GM19452 (cell line): ENCODE measurements at regions not wholly inside any gene's neighbourhood (a gene's known extent, or its start where the extent isn't known, plus 50 kb on each side); places are given as distances from the start of the nearest gene placed in this dataset.
A peak's percentile ranks its signal among the peaks of the same experiment; 100 is the strongest.

Source experiments
- ATAC-seq: cut with Tn5 transposase; IDR thresholded peaks from one replicate; pipeline ENCODE4 v1.9.1; 2021; ENCODE audit not compliant: unreplicated experiment

- no peak for ATAC-seq
Measured at GRCh38 chr4:15130441-15130840, 128.2 kb downstream of the CPEB2 start.

GRCh38 chr4:15131551-15131950 is 129.3 kb downstream of the CPEB2 start:
- no peak for ATAC-seq

- ATAC-seq = no peak
Measured at GRCh38 chr4:15132739-15133138, 130.5 kb downstream of the CPEB2 start.

GRCh38 chr4:15139599-15139998 is 137.3 kb downstream of the CPEB2 start:
- no peak for ATAC-seq

- ATAC-seq = no peak
Measured at GRCh38 chr4:15142201-15142600, 139.9 kb downstream of the CPEB2 start.

GRCh38 chr4:15143551-15143950 is 141.3 kb downstream of the CPEB2 start:
- no peak for ATAC-seq

GRCh38 chr4:15144249-15144966 is 142.1 kb downstream of the CPEB2 start:
- no peak for ATAC-seq

GRCh38 chr4:15144967-15145295 is 142.7 kb downstream of the CPEB2 start:
- ATAC-seq = no peak

GRCh38 chr4:15145709-15146108 is 143.4 kb downstream of the CPEB2 start:
- ATAC-seq = no peak

- ATAC-seq = no peak
Measured at GRCh38 chr4:15147714-15148113, 145.4 kb downstream of the CPEB2 start.

- ATAC-seq = no peak
Measured at GRCh38 chr4:15148199-15148598, 145.9 kb downstream of the CPEB2 start.

- no peak for ATAC-seq
Measured at GRCh38 chr4:15148691-15149090, 146.4 kb downstream of the CPEB2 start.

- ATAC-seq = peak; percentile 63
Measured at GRCh38 chr4:15149234-15149838, 147.1 kb downstream of the CPEB2 start.

GRCh38 chr4:15149839-15150592 is 147.7 kb downstream of the CPEB2 start:
- peak; percentile 80 for ATAC-seq

- no peak for ATAC-seq
Measured at GRCh38 chr4:15150631-15151030, 148.3 kb downstream of the CPEB2 start.

- ATAC-seq = no peak
Measured at GRCh38 chr4:15151033-15151432, 148.8 kb downstream of the CPEB2 start.

- no peak for ATAC-seq
Measured at GRCh38 chr4:15153662-15154061, 151.4 kb downstream of the CPEB2 start.

GRCh38 chr4:15158406-15159091 is 156.3 kb downstream of the CPEB2 start:
- ATAC-seq = no peak

GRCh38 chr4:15159477-15160019 is 157.3 kb downstream of the CPEB2 start:
- ATAC-seq = no peak

GRCh38 chr4:15161439-15161838 is 159.2 kb downstream of the CPEB2 start:
- ATAC-seq = no peak

GRCh38 chr4:15162046-15162445 is 159.8 kb downstream of the CPEB2 start:
- no peak for ATAC-seq
